GM19452 (cell line): ENCODE measurements at regions not wholly inside any gene's neighbourhood (a gene's known extent, or its start where the extent isn't known, plus 50 kb on each side); places are given as distances from the start of the nearest gene placed in this dataset.
A peak's percentile ranks its signal among the peaks of the same experiment; 100 is the strongest.
"Not testable (repeated sequence)": the region's sequence is repeated elsewhere in the genome, so short reads cannot be mapped to it uniquely, and the experiment has no call there.

Experiments
- ATAC-seq: cut with Tn5 transposase; IDR thresholded peaks from one replicate; pipeline ENCODE4 v1.9.1; 2021; ENCODE audit not compliant: unreplicated experiment

GRCh38 chr1:101474039-101474665 lies 237.3 kb downstream of the S1PR1 start:
- no peak for ATAC-seq

DNA sequence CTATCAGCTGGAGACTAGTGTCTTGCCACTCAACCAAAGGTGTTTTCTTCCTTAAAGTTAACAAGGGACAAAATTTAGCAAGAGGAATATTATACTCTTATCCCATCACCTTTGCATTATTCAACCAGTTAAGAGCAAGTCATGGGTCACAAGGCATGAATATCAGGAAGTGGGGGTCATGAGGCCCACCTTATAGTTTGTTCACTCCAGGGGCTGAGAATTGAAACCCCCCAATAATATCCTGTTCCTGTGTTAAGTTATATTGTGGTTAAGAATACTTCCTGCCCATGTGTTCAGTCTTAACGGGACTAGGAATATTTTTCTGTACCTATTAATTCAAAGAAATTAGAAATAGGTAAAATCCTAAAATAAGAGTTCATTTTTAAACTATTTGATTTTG lies 239.7 kb downstream of the S1PR1 start:
- ATAC-seq: no peak

DNA sequence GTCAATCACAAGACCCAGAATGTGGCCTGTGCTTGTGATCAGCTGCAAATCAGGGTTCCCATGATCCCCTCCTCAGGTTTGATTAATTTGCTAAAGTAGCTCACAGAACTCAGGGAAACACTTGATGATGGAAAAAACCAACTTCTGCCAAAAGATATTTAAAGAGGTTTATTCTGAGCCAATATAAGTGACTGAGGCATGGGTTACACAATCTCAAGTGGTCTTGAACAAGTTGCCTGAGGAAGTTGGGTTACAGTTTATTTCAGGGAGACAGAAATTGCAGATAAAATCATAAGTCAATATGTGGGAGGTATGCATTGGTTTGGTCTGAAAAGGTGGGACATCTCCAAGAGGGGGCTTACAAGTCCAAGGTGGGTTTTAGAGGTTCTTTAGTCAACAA lies 243.1 kb downstream of the S1PR1 start:
- ATAC-seq: no peak

DNA sequence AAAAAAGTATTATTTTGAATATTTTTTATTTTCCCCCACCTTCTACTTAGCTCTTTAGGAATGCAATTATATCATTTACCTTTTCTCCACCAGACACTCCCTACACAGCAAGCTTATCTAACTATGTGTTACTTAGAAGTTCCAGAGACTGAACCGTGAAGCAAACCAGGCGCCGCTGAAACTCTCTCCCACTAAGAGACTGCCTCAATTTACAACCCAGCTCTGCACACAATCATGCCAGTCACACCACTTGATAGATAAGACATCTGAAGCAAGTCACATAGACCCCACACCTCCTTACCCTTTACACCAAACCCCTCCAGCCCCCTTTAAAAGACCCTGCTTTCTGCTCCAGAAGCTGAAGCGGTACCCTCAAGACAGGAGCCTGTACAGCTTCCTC lies 245.5 kb downstream of the S1PR1 start:
- ATAC-seq: no peak

DNA sequence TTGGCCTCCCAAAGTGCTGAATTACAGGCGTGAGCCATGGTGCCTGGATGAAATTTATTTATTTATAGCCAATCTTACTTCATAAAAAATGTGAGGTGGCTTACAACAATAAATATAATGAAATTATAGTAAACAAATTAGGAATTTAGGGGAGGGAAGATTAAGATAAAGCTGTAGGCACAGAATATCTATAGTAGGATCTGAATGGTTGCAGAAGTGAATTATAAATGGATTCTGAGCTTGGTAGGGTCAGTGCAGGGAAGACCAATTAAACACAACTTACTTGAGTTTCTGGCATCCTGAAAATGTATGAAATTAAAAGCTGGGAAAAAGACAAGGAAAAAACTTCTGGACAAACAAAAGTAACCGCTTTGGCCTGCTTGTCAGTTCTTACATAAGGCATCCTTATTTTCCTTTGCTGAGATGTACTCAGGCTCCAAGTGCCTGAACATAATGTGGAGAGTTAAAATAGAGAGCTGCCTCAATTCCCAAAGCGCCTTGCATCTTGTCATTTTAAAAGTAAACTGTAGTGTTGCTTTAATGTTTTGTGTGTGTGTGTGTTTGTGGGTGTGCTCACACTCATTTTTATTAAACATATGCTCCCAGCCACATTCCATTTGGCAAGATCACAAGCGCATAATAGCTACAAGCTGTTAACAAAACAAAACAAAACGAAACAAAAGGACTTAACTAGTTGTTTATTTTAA lies 247.3 kb downstream of the S1PR1 start:
- no peak for ATAC-seq

GRCh38 chr1:101484689-101485338 lies 248.0 kb downstream of the S1PR1 start:
- no peak for ATAC-seq

DNA sequence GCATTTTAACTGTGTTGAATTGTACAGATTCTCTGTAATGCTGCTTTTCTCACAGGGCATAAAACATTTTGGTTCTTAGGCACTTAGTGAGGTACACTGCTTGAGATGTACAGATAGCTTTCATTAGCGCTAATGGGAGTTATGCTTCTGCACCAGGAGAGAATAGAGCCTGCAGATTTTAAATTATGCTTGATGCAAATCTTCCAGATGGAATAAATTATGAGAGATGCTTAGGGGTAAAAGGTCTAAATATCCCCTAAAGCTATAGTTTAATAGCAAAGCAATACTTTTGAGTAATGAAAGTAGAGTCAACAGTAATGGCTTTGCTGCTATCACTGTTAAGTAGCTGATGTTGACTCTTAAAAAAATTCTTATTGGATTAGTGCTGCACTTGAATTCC lies 248.9 kb downstream of the S1PR1 start:
- ATAC-seq: no peak

DNA sequence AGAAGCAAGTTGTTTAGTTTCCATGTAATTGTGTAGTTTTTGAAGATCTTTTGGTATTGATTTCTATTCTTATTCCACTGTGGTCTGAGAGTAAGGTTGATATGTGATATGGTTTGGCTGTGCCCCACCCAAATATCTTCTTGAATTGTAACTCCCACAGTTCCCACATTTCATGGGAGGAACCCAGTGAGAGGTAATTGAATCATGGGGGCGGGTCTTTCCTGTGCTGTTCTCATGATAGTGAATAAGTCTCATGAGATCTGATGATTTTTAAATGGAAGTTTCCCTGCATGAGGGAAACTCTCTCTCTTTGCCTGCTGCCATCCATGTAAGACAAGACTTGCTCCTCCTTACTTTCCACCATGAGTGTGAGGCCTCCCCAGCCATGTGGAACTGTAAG lies 255.3 kb downstream of the S1PR1 start:
- ATAC-seq: not testable (repeated sequence)

DNA sequence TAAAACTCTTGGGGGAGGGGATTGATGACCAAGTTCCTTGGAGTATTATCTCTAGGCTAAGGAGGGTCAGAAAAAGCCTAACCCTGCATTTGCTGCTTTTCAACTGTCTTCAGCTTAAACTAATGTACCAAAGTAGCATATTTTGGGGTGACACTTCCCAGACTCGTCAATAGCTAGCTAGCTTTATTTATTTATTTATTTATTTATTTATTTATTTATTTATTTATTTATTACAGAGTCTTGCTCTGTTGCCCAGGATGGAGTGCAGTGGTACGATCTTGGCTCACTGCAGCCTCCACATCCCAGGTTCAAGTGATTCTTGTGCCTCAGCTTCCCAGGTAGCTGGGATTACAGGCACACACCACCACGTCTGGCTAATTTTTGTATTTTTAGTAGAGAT lies 257.1 kb downstream of the S1PR1 start:
- ATAC-seq: not testable (repeated sequence)

GRCh38 chr1:101496109-101496508 lies 259.3 kb downstream of the S1PR1 start:
- ATAC-seq: no peak

- no peak for ATAC-seq
These were observed 261.2 kb downstream of the S1PR1 start for GRCh38 chr1:101497881-101498559.

- ATAC-seq: not testable (repeated sequence)
These were observed 267.3 kb downstream of the S1PR1 start for GRCh38 chr1:101504106-101504505.

- not testable (repeated sequence) for ATAC-seq
These were observed 268.4 kb downstream of the S1PR1 start for GRCh38 chr1:101505240-101505639.

- ATAC-seq: peak; percentile 87
These were observed 269.8 kb downstream of the S1PR1 start for GRCh38 chr1:101506541-101507164.

GRCh38 chr1:101507547-101507971 lies 270.7 kb downstream of the S1PR1 start:
- no peak for ATAC-seq

DNA sequence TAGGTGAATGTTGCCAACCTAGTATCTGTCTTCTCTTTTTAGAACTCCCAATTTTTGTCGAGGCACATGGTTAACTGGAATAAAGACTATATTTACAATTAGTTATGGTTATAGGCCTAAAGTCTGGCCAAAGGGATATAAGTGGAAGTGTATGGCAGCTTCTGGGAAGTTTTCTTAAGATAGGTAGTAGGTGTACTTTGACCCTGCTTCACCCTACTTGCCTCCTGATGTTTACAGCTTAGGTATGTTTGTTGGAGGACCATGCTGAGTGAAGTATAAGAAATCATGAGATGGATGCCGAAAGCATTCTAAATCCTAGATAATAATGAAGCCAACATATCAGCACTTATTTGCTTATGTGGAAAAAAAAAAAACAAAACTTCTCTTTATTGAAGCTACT lies 272.1 kb downstream of the S1PR1 start:
- no peak for ATAC-seq

- no peak for ATAC-seq
These were observed 272.6 kb downstream of the S1PR1 start for GRCh38 chr1:101509370-101509769.

DNA sequence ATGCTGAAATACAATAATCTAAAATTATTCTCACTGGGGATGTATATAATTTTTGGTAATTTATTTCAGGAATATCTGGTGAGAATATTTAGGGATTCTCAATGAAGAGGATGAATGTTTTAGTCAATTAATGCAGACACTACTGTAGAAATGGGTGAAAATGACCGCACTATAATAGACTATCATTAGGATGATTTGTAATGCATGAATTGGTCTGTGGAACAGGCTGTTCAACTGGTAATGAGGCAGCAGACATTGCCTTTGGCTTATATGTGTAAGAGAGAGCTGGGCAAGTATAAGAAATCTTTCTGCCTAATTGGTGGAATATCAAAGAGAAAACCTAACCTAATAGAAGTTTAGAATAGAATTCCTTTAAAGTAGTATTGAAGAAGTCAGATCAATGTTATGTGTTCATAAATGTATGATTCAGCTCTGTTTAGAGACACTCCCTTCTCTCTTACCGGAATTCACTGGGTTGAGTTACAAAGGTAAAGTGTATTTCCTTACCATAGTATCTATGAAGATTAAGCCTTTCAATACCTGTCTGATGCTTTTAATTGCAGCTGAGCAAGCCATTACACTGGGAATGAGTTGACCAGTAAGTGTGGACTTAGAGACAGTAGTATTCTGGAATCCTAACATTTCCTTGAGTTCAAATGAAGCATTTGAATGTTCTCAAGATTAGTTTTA lies 274.5 kb downstream of the S1PR1 start:
- no peak for ATAC-seq

GRCh38 chr1:101520302-101520701 lies 283.5 kb downstream of the S1PR1 start:
- peak; percentile 92 for ATAC-seq

GRCh38 chr1:101522486-101522885 lies 285.7 kb downstream of the S1PR1 start:
- no peak for ATAC-seq

GRCh38 chr1:101526813-101527212 lies 290.0 kb downstream of the S1PR1 start:
- no peak for ATAC-seq
